Mesodermal cell (in vitro differentiated cells): ENCODE measurements at regions not wholly inside any gene's neighbourhood (a gene's known extent, or its start where the extent isn't known, plus 50 kb on each side); places are given as distances from the start of the nearest gene placed in this dataset.

Experiments used
- H3K27ac ChIP-seq: 2 replicates; pipeline ENCODE4 v1.7.0; 2013; ENCODE audit warnings: mild to moderate bottlenecking, low read depth, low read length, moderate library complexity; ENCODE audit not compliant: severe bottlenecking
- H3K36me3 ChIP-seq: 2 replicates; pipeline ENCODE4 v1.7.1; 2013; ENCODE audit warnings: mild to moderate bottlenecking, low read length, moderate library complexity; ENCODE audit not compliant: control insufficient read depth, insufficient read depth
- H3K4me1 ChIP-seq: one replicate; pipeline ENCODE4 v1.7.1; 2013; ENCODE audit warnings: mild to moderate bottlenecking, low read length; ENCODE audit not compliant: insufficient read depth, control insufficient read depth, poor library complexity, severe bottlenecking
- H3K4me3 ChIP-seq: 2 replicates; pipeline ENCODE4 v1.7.0; 2013; ENCODE audit warnings: low read length, control low read depth, mild to moderate bottlenecking; ENCODE audit not compliant: insufficient read depth, poor library complexity, severe bottlenecking; ENCODE audit errors: extremely low read depth
- H3K9me3 ChIP-seq: 2 replicates; pipeline ENCODE4 v1.7.1; 2013; ENCODE audit warnings: mild to moderate bottlenecking, low read length, moderate library complexity; ENCODE audit not compliant: control insufficient read depth
- WGBS, 2 experiments: methylation state at CpG; one replicate each; pipeline ENCODE4 v1.1.5; 2013; ENCODE audit warnings: missing lambda C conversion rate in 2 of 2; ENCODE audit not compliant: insufficient coverage in 2 of 2; 5-methylcytosine and 5-hydroxymethylcytosine counted together

DNA sequence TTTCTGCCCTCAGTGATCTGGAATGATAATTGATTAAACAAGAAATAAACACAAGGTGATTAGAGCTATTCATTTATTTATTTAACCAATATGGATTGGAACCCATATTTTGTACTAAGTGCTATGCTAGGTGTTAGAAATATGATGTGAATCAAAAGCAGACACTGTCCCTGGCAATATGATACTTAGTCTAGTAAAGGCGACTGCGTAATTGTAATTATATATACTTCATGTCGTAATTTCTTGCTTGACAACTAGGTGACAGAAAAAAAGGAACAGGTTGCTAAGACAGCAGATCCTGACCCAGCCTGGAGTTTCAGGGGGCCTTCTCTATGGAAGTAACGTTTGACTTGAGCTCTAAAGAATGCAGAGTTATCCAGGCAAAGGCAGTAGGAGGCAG, 236.5 kb upstream of the F9 start:
- no peaks in the 10 kb centered on the region for H3K4me1 ChIP-seq
- H3K4me3 ChIP-seq: no peak overlapping the region
- no CpG with 5 or more reads among the region's 4 CpGs for WGBS, 2 experiments
- H3K36me3 ChIP-seq: no peaks in the 10 kb centered on the region
- H3K27ac ChIP-seq: no peak overlapping the region
- no peaks in the 10 kb centered on the region for H3K9me3 ChIP-seq

DNA sequence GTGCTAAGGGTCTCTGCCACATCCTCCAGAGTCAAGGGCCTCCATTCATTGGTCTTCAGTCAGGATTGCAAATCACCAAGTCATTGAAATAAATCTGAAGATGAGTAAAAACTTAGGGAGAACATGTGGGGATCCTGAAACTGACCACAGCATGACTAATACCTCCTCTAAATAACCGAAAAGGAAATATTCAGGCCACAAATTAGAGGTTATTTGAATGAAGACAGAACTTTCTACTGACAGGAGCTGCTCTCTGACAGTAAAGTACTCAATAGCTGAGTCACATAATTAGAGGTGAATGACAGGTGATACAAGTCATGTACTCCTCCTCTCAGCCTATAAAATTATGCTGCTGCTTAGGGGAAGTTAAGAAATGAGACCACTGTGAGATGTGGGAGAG, 240.2 kb upstream of the F9 start:
- Histone ChIP-seq H3K27ac (no peak overlapping the region), H3K4me1 (no peaks in the 10 kb centered on the region), H3K4me3 (no peak overlapping the region), H3K9me3 (no peaks in the 10 kb centered on the region), H3K36me3 (no peaks in the 10 kb centered on the region)
- no CpG with 5 or more reads among the region's 1 CpG for WGBS, 2 experiments

DNA sequence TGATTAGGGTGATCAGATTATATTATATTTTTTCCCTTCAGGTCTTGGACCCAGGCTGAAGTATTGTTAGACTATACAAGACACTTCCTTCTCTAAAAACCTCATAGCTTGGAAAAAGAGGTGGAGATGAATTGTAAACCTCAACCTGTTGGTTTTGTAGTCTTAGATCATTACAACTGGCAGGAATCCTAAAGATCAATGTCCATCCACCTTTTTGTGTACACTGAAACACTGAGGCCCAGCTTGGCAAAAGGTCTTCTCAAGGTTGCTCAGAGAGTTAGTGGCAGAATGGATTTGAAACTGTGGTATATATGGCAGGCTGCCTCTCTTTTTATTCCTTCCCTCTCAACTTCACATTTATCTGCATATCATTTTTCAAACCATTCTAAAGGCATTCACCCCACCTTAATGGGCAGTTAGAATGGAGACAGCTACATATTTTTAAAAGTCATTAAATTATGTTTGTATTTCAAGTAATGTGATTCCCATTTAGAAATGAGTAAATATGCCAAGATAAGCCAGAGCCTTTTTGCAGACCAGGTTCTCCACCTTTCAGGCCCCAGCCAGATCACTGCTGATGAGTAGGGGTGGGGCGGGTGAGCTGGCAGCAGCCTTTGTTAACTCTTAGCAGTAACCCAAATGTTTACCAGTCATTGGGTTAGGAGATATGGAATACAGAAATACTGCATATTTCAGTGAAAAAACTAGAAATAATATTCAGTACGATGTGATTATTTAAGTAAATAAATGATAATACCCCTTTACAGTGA, 243.2 kb upstream of the F9 start:
- H3K9me3 ChIP-seq: no peaks in the 10 kb centered on the region
- no peaks in the 10 kb centered on the region for H3K4me1 ChIP-seq
- no CpG with 5 or more reads among the region's 2 CpGs for WGBS, 2 experiments
- H3K4me3 ChIP-seq: no peak overlapping the region
- H3K36me3 ChIP-seq: no peaks in the 10 kb centered on the region
- no peak overlapping the region for H3K27ac ChIP-seq

DNA sequence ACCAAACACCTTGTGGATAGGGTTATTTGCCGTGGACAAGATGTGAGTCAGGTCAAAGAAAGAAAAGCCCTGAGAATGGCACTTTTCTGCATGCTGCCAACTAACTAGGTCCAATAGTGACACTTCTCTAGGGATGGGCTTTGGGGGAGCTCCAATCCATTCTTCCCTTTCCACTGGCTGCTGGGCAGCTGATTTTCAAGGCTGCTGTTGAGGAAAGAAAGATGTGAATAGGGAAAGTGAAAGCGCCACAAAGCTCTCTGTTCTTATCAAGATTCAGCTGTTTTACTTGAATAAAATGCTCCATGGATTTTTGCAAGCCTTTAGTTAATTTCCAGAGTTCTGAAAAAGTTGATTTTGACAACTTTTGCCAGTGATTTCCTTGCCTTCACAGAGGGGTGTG, 244.2 kb upstream of the F9 start:
- H3K4me3 ChIP-seq: no peak overlapping the region
- no peak overlapping the region for H3K27ac ChIP-seq
- no peaks in the 10 kb centered on the region for H3K4me1 ChIP-seq
- no peaks in the 10 kb centered on the region for H3K36me3 ChIP-seq
- 100% methylated on average over 1 of the region's 2 CpGs; no CpG with 5 or more reads in 1 of the 2 experiments for WGBS, 2 experiments
- no peaks in the 10 kb centered on the region for H3K9me3 ChIP-seq

DNA sequence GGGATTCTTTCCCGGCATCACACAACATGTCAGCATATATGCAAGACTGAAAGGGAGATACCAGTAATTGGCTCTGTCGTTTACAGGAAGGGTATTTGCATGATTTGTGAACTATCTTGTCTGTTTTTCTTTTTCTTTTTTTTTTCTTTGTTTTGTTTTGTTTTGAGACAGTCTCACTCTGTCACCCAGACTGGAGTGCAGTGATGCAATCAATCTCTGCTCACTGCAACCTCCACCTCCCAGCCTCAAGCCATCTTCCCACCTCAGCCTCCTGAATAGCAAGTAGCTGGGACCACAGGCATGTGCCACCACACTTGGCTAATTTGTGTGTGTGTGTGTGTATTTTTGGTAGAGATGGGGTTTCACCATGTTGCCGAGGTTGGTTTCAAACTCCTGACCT, 262.7 kb upstream of the F9 start:
- H3K36me3 ChIP-seq: no peaks in the 10 kb centered on the region
- no peak overlapping the region for H3K4me3 ChIP-seq
- WGBS, 2 experiments: 100% methylated on average over 1 of the region's 3 CpGs; no CpG with 5 or more reads in 1 of the 2 experiments
- H3K27ac ChIP-seq: no peak overlapping the region
- no peaks in the 10 kb centered on the region for H3K4me1 ChIP-seq
- H3K9me3 ChIP-seq: no peaks in the 10 kb centered on the region

DNA sequence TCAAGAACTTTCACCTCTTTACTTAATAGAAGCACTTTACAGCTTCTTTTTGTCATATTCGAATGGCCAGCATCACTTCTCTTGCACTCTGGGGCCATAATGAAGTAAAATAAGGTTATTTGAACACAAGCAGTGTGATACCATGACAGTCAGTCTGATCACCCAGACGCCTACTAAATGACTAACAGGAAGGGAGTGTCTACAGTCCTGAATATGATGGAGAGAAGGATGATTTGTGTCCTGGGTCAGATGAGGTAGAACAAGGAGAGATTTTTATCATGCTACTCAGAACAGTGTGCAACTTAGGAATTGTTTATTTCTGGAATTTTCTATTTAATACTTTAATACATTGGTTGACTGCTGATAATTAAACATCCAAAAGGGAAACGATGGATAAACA, 284.2 kb upstream of the F9 start:
- no peaks in the 10 kb centered on the region for H3K4me1 ChIP-seq
- no peaks in the 10 kb centered on the region for H3K9me3 ChIP-seq
- H3K36me3 ChIP-seq: no peaks in the 10 kb centered on the region
- 80% methylated on average over 1 of the region's 3 CpGs; no CpG with 5 or more reads in 1 of the 2 experiments for WGBS, 2 experiments
- H3K4me3 ChIP-seq: no peak overlapping the region
- H3K27ac ChIP-seq: no peak overlapping the region

DNA sequence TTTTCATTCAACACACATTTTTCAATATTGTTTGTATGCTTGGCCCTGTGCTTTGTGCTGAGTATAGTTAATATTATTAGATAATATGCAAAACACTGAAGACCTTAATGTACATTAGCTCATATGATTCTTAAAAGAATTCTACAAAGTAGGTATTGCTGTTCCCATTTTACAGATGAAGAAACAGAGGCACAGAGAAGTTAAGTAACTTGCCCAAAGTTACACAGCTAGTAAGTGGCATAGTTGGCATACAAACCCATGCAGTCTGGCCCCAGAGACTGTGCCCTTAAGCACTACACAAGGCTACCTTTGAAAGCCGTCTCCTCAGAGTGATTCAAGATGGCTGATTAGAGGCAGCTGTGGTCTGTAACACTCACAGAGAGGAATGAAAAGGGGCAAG, 293.4 kb upstream of the F9 start:
- H3K4me3 ChIP-seq: no peak overlapping the region
- H3K4me1 ChIP-seq: no peaks in the 10 kb centered on the region
- H3K27ac ChIP-seq: no peak overlapping the region
- H3K36me3 ChIP-seq: no peaks in the 10 kb centered on the region
- no CpG with 5 or more reads among the region's 1 CpG for WGBS, 2 experiments
- no peaks in the 10 kb centered on the region for H3K9me3 ChIP-seq

DNA sequence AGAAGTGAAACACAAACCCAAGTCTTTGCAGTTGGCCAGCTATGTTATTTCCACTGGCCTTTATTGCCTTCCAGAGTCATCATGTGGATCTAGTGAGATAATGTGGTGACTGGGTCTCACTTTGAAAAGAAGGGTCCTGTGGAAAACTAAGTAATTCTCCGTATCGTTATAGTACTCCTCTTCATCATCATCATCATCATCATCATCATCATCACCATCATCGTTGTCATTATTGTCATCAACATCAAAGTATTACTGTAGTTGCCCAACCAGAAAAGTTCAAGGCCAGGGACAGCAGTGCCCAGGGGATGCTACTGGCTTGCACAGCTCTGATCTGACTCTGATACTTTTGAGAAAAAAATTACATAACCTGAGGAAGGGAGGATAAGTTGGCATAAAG, 295.6 kb upstream of the F9 start:
- Histone ChIP-seq H3K4me1 (no peaks in the 10 kb centered on the region), H3K9me3 (no peaks in the 10 kb centered on the region), H3K4me3 (no peak overlapping the region), H3K36me3 (no peaks in the 10 kb centered on the region), H3K27ac (no peak overlapping the region)
- WGBS, 2 experiments: 100% methylated on average over 1 of the region's 3 CpGs; no CpG with 5 or more reads in 1 of the 2 experiments

DNA sequence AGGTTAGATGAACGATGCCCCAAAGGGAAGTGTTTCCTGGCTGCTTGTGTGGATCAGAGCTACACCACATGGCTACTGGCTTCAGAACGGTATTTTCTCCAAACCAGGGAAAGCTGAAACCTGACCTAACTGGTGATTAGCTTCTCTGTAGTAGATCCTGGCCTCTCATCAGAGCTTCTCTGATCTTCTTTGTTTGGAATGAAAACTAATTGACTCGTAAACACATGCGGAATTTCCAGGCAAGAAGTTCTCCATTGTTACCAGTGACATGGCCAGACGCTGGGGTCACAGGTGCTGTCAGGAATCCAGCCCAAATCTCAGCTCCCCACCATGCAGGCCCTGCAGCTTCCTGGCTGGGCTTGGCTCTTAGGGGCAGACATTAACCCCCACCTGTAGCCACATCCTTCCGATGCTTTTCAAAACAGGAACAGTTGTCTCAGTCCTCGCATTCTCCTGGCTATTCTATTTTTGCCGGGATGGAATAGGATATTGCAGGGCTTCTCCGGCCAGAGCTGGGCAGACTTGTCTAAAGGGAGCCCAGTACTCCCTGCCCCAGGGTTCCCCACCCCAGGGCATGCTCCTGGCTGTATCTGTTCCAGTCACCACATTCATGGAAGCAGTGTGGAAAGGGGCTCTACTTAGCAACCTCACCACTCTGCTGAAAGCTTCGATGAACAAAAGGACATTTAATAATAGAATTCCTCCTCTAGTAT, 305.4 kb upstream of the F9 start:
- no peaks in the 10 kb centered on the region for H3K36me3 ChIP-seq
- H3K9me3 ChIP-seq: no peaks in the 10 kb centered on the region
- no peak overlapping the region for H3K4me3 ChIP-seq
- WGBS, 2 experiments: 5% methylated on average over 3 of the region's 10 CpGs; no CpG with 5 or more reads in 1 of the 2 experiments
- no peak overlapping the region for H3K27ac ChIP-seq
- no peaks in the 10 kb centered on the region for H3K4me1 ChIP-seq

DNA sequence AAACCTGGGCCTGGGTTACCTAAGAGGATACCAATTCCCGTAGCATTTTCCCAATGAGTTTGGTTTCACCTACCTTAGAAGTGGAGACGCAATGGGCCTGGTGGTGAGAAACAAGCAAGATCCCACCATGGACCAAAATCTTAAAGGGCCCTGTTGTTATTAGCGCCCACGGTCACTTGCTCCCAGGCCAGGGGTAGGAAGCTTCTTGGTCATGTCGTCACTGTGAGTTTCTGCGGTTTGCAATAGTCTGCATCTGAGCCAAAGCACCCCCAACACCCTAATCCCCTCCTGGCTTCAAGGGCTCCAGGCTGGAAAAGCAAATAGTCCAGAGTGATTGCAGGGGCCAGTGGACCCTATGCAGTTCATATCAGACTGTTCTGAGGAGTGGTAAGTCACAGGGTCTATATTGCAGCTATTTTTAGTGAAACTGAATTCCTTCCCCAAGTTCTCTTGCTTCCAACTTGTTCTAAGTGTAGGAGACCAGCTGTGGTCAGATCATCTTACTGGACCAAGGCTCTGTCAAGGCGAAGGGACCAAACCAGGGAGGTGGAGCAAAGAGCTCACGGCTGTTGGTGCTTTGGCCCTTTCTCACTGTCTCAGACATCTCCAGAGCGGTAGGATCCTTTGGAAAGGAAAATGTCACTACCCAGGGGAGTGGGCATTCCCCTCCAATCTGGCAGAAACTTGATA, 307.9 kb upstream of the F9 start:
- Histone ChIP-seq H3K4me3 (no peak overlapping the region), H3K9me3 (no peaks in the 10 kb centered on the region), H3K27ac (no peak overlapping the region), H3K36me3 (no peaks in the 10 kb centered on the region), H3K4me1 (no peaks in the 10 kb centered on the region)
- 90 to 100% methylated on average over 2 to 3 of the region's 9 CpGs for WGBS, 2 experiments
